ENCODE measurements at regions not wholly inside any gene's neighbourhood (a gene's known extent, or its start where the extent isn't known, plus 50 kb on each side); places are given as distances from the start of the nearest gene placed in this dataset.

DNA sequence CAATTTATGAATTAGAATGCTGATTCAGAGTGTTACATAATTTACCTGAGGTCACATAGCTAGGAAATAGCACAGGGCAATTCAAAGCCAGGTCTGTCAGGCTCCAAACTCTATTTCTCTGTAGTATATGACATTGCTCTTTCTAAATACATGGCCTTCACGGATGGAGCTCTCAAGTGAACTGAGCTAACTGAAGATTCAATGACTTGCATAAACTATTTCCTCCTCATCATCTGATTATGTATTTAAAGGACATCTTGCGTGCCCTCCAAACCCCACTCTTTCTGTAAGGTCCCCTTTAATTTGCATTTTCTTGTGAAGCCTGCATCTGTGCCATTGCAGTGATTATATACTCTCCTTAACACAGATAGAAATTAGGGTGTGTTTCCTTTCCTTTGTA is 537.4 kb upstream of the VRK2 start:
- TF ChIP-seq ZNF792 (CRISPR knock-in tag; IDR thresholded peaks at IDR 0.05) (no peak), BRD4 (CRISPR knock-in tag; IDR thresholded peaks at IDR 0.05) (no peak)
- TF ChIP-seq, protein P1, sequence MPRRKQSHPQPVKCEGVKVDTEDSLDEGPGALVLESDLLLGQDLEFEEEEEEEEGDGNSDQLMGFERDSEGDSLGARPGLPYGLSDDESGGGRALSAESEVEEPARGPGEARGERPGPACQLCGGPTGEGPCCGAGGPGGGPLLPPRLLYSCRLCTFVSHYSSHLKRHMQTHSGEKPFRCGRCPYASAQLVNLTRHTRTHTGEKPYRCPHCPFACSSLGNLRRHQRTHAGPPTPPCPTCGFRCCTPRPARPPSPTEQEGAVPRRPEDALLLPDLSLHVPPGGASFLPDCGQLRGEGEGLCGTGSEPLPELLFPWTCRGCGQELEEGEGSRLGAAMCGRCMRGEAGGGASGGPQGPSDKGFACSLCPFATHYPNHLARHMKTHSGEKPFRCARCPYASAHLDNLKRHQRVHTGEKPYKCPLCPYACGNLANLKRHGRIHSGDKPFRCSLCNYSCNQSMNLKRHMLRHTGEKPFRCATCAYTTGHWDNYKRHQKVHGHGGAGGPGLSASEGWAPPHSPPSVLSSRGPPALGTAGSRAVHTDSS (CRISPR knock-in tag; conservative IDR thresholded peaks at IDR 0.05) = no peak
- TF ChIP-seq, protein P2, sequence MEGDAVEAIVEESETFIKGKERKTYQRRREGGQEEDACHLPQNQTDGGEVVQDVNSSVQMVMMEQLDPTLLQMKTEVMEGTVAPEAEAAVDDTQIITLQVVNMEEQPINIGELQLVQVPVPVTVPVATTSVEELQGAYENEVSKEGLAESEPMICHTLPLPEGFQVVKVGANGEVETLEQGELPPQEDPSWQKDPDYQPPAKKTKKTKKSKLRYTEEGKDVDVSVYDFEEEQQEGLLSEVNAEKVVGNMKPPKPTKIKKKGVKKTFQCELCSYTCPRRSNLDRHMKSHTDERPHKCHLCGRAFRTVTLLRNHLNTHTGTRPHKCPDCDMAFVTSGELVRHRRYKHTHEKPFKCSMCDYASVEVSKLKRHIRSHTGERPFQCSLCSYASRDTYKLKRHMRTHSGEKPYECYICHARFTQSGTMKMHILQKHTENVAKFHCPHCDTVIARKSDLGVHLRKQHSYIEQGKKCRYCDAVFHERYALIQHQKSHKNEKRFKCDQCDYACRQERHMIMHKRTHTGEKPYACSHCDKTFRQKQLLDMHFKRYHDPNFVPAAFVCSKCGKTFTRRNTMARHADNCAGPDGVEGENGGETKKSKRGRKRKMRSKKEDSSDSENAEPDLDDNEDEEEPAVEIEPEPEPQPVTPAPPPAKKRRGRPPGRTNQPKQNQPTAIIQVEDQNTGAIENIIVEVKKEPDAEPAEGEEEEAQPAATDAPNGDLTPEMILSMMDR (CRISPR knock-in tag; IDR thresholded peaks at IDR 0.05) = no peak
